ENCODE measurements at regions not wholly inside any gene's neighbourhood (a gene's known extent, or its start where the extent isn't known, plus 50 kb on each side); places are given as distances from the start of the nearest gene placed in this dataset.
A peak's percentile ranks its signal among the peaks of the same experiment; 100 is the strongest.
"Not testable (repeated sequence)": the region's sequence is repeated elsewhere in the genome, so short reads cannot be mapped to it uniquely, and the experiment has no call there.

- Histone ChIP-seq H3K27me3 (ENCODE audit: control insufficient read depth, insufficient read depth, low read length) (no peaks in the 10 kb centered on the region), H3K4me3 (ENCODE audit: low read depth, low read length) (no peak overlapping the region), H3K36me3 (ENCODE audit: control insufficient read depth, insufficient read depth, low read length) (no peaks in the 10 kb centered on the region)
- DNase-seq (ENCODE audit: low read depth) (no peak), FAIRE-seq (no peak)
- TF ChIP-seq, protein P1, sequence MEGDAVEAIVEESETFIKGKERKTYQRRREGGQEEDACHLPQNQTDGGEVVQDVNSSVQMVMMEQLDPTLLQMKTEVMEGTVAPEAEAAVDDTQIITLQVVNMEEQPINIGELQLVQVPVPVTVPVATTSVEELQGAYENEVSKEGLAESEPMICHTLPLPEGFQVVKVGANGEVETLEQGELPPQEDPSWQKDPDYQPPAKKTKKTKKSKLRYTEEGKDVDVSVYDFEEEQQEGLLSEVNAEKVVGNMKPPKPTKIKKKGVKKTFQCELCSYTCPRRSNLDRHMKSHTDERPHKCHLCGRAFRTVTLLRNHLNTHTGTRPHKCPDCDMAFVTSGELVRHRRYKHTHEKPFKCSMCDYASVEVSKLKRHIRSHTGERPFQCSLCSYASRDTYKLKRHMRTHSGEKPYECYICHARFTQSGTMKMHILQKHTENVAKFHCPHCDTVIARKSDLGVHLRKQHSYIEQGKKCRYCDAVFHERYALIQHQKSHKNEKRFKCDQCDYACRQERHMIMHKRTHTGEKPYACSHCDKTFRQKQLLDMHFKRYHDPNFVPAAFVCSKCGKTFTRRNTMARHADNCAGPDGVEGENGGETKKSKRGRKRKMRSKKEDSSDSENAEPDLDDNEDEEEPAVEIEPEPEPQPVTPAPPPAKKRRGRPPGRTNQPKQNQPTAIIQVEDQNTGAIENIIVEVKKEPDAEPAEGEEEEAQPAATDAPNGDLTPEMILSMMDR (IDR thresholded peaks at IDR 0.05; ENCODE audit: insufficient read depth, low read length, severe bottlenecking) = no peak
These were observed 71.4 kb upstream of the SYN3 start for GRCh38 chr22:33129621-33130020.

- Histone ChIP-seq H3K4me3 (ENCODE audit: low read depth, low read length) (no peak overlapping the region), H3K27me3 (ENCODE audit: control insufficient read depth, insufficient read depth, low read length) (no peaks in the 10 kb centered on the region), H3K36me3 (ENCODE audit: control insufficient read depth, insufficient read depth, low read length) (no peaks in the 10 kb centered on the region)
- FAIRE-seq = no peak
- TF ChIP-seq, protein P1 (IDR thresholded peaks at IDR 0.05; ENCODE audit: insufficient read depth, low read length, severe bottlenecking) = peak; percentile 41
- peak; percentile 48 for DNase-seq (ENCODE audit: low read depth)
These were observed 68.7 kb upstream of the SYN3 start for GRCh38 chr22:33126881-33127280.

GRCh38 chr22:33124471-33124870 is 66.3 kb upstream of the SYN3 start:
- Histone ChIP-seq H3K27me3 (ENCODE audit: control insufficient read depth, insufficient read depth, low read length) (no peaks in the 10 kb centered on the region), H3K36me3 (ENCODE audit: control insufficient read depth, insufficient read depth, low read length) (no peaks in the 10 kb centered on the region), H3K4me3 (ENCODE audit: low read depth, low read length) (no peak overlapping the region)
- DNase-seq (ENCODE audit: low read depth) = no peak
- FAIRE-seq = peak; percentile 79
- TF ChIP-seq, protein P1 (IDR thresholded peaks at IDR 0.05; ENCODE audit: insufficient read depth, low read length, severe bottlenecking) = no peak

GRCh38 chr22:33122439-33122838 is 64.3 kb upstream of the SYN3 start:
- FAIRE-seq; H3K36me3 ChIP-seq (ENCODE audit: control insufficient read depth, insufficient read depth, low read length); H3K4me3 ChIP-seq (ENCODE audit: low read depth, low read length); H3K27me3 ChIP-seq (ENCODE audit: control insufficient read depth, insufficient read depth, low read length): not testable (repeated sequence)
- DNase-seq (ENCODE audit: low read depth) = peak; percentile 33

GRCh38 chr22:33119044-33119443 is 60.9 kb upstream of the SYN3 start:
- H3K36me3 ChIP-seq (ENCODE audit: control insufficient read depth, insufficient read depth, low read length) = no peaks in the 10 kb centered on the region
- no peak for FAIRE-seq
- no peaks in the 10 kb centered on the region for H3K27me3 ChIP-seq (ENCODE audit: control insufficient read depth, insufficient read depth, low read length)
- no peak for DNase-seq (ENCODE audit: low read depth)
- no peak overlapping the region for H3K4me3 ChIP-seq (ENCODE audit: low read depth, low read length)
- TF ChIP-seq, protein P1 (IDR thresholded peaks at IDR 0.05; ENCODE audit: insufficient read depth, low read length, severe bottlenecking) = no peak

DNA sequence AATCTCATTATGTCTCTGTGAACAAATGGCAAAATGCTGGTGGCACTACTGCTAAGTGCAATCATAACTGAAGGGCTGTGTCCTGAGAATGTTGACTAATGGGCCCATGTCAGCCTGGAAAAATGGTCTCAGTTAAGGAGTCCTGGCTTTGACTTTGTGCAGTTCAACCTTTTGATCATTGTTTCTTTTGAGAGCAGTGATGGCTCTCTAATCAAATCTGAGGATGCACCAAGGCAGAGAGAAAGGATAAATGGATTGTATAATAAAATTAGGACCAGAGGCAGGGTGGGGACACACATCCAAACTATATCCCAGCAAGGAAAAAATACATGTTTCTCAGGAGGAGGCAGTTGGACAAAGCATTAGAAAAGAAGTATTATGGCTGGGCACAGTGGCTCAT is 59.6 kb upstream of the SYN3 start:
- Histone ChIP-seq H3K36me3 (ENCODE audit: control insufficient read depth, insufficient read depth, low read length) (no peaks in the 10 kb centered on the region), H3K27me3 (ENCODE audit: control insufficient read depth, insufficient read depth, low read length) (no peaks in the 10 kb centered on the region), H3K4me3 (ENCODE audit: low read depth, low read length) (no peak overlapping the region)
- FAIRE-seq (no peak), DNase-seq (ENCODE audit: low read depth) (no peak)
- TF ChIP-seq, protein P1 (IDR thresholded peaks at IDR 0.05; ENCODE audit: insufficient read depth, low read length, severe bottlenecking) = no peak
